Small intestine (tissue), 7 donors: ENCODE measurements at regions not wholly inside any gene's neighbourhood (a gene's known extent, or its start where the extent isn't known, plus 50 kb on each side); places are given as distances from the start of the nearest gene placed in this dataset.

Experiments used
- DNase-seq, 2 donors: peaks; one replicate each; pipeline versions ENCODE4 v3.0.0 to v3.0.0-alpha.2; 2013
- FAIRE-seq: peaks from 2 replicates; lab custom pipeline; 2012; peaks lifted over from hg19 to GRCh38; lab: Jason Lieb, UNC
- H3K27ac ChIP-seq, 3 donors: one replicate each; pipeline ENCODE4 v1.5.1; 2013; ENCODE audit warnings: low read length in 2 of 3, mild to moderate bottlenecking in 2 of 3, control low read depth in 1 of 3, inconsistent platforms in 1 of 3, low read depth in 1 of 3, moderate library complexity in 1 of 3
- H3K27me3 ChIP-seq, 3 donors: one replicate each; pipeline ENCODE4 v1.6.1; 2013; ENCODE audit warnings: low read length in 3 of 3, inconsistent platforms in 1 of 3; ENCODE audit not compliant: control insufficient read depth in 3 of 3, insufficient read depth in 3 of 3
- H3K36me3 ChIP-seq, 3 donors: one replicate each; pipeline ENCODE4 v1.6.1; 2013; ENCODE audit warnings: low read length in 3 of 3, inconsistent platforms in 1 of 3, low read depth in 1 of 3, mild to moderate bottlenecking in 1 of 3, moderate library complexity in 1 of 3; ENCODE audit not compliant: control insufficient read depth in 3 of 3, insufficient read depth in 2 of 3
- H3K4me1 ChIP-seq, 3 donors: one replicate each; pipeline ENCODE4 v1.6.1; 2013; ENCODE audit warnings: low read length in 2 of 3, inconsistent platforms in 1 of 3, low read depth in 1 of 3, mild to moderate bottlenecking in 1 of 3, moderate library complexity in 1 of 3; ENCODE audit not compliant: control insufficient read depth in 3 of 3, insufficient read depth in 2 of 3
- H3K4me3 ChIP-seq, 3 donors: one replicate each; pipeline ENCODE4 v1.5.1; 2013; ENCODE audit warnings: low read length in 3 of 3, control low read depth in 1 of 3, inconsistent platforms in 1 of 3, low read depth in 1 of 3, mild to moderate bottlenecking in 1 of 3, moderate library complexity in 1 of 3
- H3K9me3 ChIP-seq, 2 donors: one replicate each; pipeline ENCODE4 v1.6.1; 2013; ENCODE audit warnings: low read depth in 1 of 2, low read length in 1 of 2; ENCODE audit not compliant: control insufficient read depth in 2 of 2, insufficient read depth in 1 of 2
- WGBS, 3 donors: extraction: QIAGEN DNeasy Blood & Tissue Kit; methylation state at CpG; one replicate each; pipeline ENCODE4 v1.1.7; 2013; 5-methylcytosine and 5-hydroxymethylcytosine counted together
- donor health status: healthy with polysubstance abuse.
- donor health status: control.
- donor health status: control.
- donor health status: Bipolar disorder and iron deficiency.
- donor health status: healthy.

GRCh38 chr10:53713431-53713830 lies 940.8 kb upstream of the MBL2 start:
- Histone ChIP-seq H3K27me3 (no peaks in the 10 kb centered on the region), H3K36me3 (no peaks in the 10 kb centered on the region), H3K27ac (no peak overlapping the region), H3K4me1 (no peaks in the 10 kb centered on the region), H3K9me3 (no peaks in the 10 kb centered on the region), H3K4me3 (no peak overlapping the region)
- no peak for FAIRE-seq
- no peak for DNase-seq

- H3K27ac ChIP-seq = no peak overlapping the region
- WGBS, 3 donors = 72 to 90% (median 77%) methylated on average over 2 of the region's 2 CpGs
These were observed 929.9 kb upstream of the MBL2 start for GRCh38 chr10:53702489-53702888.

GRCh38 chr10:53701213-53701612 lies 928.6 kb upstream of the MBL2 start:
- H3K9me3 ChIP-seq = no peaks in the 10 kb centered on the region
- FAIRE-seq = no peak
- H3K36me3 ChIP-seq = no peaks in the 10 kb centered on the region
- no peaks in the 10 kb centered on the region for H3K27me3 ChIP-seq
- H3K4me3 ChIP-seq = no peak overlapping the region
- no peak for DNase-seq
- no peaks in the 10 kb centered on the region for H3K4me1 ChIP-seq
- no peak overlapping the region for H3K27ac ChIP-seq

More at GRCh38 chr10:53702489-53702888, 929.9 kb upstream of the MBL2 start:
- FAIRE-seq (no peak), DNase-seq (no peak)
- H3K9me3 ChIP-seq = no peaks in the 10 kb centered on the region
- no peak overlapping the region for H3K4me3 ChIP-seq
- H3K27me3 ChIP-seq = no peaks in the 10 kb centered on the region
- no peaks in the 10 kb centered on the region for H3K4me1 ChIP-seq
- H3K36me3 ChIP-seq = no peaks in the 10 kb centered on the region

GRCh38 chr10:53700278-53700677 lies 927.7 kb upstream of the MBL2 start:
- DNase-seq (no peak), FAIRE-seq (no peak)
- no peaks in the 10 kb centered on the region for H3K4me1 ChIP-seq
- no peaks in the 10 kb centered on the region for H3K27me3 ChIP-seq
- H3K27ac ChIP-seq = no peak overlapping the region
- no peaks in the 10 kb centered on the region for H3K36me3 ChIP-seq
- WGBS, 3 donors = 66 to 88% (median 80%) methylated on average over 6 of the region's 6 CpGs
- H3K9me3 ChIP-seq = no peaks in the 10 kb centered on the region
- no peak overlapping the region for H3K4me3 ChIP-seq

- Histone ChIP-seq H3K9me3 (no peaks in the 10 kb centered on the region), H3K27me3 (no peaks in the 10 kb centered on the region), H3K4me1 (no peaks in the 10 kb centered on the region), H3K36me3 (no peaks in the 10 kb centered on the region), H3K27ac (no peak overlapping the region), H3K4me3 (no peak overlapping the region)
- WGBS, 3 donors = 66 to 86% (median 81%) methylated on average over 3 of the region's 3 CpGs
- FAIRE-seq (no peak), DNase-seq (no peak)
These were observed 927.1 kb upstream of the MBL2 start for GRCh38 chr10:53699684-53700083.

GRCh38 chr10:53699231-53699630 lies 926.6 kb upstream of the MBL2 start:
- FAIRE-seq = no peak
- WGBS, 3 donors = 79 to 81% (median 80%) methylated on average over 5 of the region's 5 CpGs

GRCh38 chr10:53697038-53697437 lies 924.5 kb upstream of the MBL2 start:
- Histone ChIP-seq H3K36me3 (no peaks in the 10 kb centered on the region), H3K27me3 (no peaks in the 10 kb centered on the region), H3K4me3 (no peak overlapping the region), H3K9me3 (no peaks in the 10 kb centered on the region), H3K27ac (no peak overlapping the region), H3K4me1 (no peaks in the 10 kb centered on the region)
- DNase-seq (no peak), FAIRE-seq (no peak)
- WGBS, 3 donors = 47 to 49% (median 48%) methylated on average over 2 of the region's 2 CpGs

More at GRCh38 chr10:53699231-53699630, 926.6 kb upstream of the MBL2 start:
- no peak for DNase-seq
- H3K27ac ChIP-seq = no peak overlapping the region
- no peaks in the 10 kb centered on the region for H3K36me3 ChIP-seq
- H3K9me3 ChIP-seq = no peaks in the 10 kb centered on the region
- no peak overlapping the region for H3K4me3 ChIP-seq
- H3K4me1 ChIP-seq = no peaks in the 10 kb centered on the region
- H3K27me3 ChIP-seq = no peaks in the 10 kb centered on the region

GRCh38 chr10:53690524-53691240 lies 918.1 kb upstream of the MBL2 start:
- Histone ChIP-seq H3K27me3 (no peaks in the 10 kb centered on the region), H3K36me3 (no peaks in the 10 kb centered on the region), H3K9me3 (no peaks in the 10 kb centered on the region), H3K4me3 (no peak overlapping the region), H3K27ac (no peak overlapping the region), H3K4me1 (no peaks in the 10 kb centered on the region)
- no peak for DNase-seq
- WGBS, 3 donors = 28 to 49% (median 46%) methylated on average over 5 of the region's 5 CpGs
- FAIRE-seq = no peak

DNA sequence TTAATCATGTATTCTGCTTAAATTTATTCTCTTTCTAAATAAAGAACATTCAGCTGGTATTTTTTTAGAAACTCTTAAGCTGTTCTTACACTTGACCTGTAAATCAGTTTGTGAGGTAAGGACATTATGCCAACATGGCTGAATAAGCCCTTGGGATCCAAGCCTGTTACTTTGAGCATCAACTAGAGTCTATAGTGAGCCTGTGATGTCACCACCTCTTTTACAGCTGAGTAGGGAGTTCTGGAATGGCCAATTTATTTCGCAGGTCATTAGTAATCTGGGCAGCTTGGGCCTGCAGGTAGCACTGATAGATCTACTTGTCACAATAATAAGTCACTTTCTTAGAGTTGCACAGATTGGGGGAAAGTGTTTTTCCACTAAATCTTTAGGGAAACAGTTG lies 915.2 kb upstream of the MBL2 start:
- Histone ChIP-seq H3K36me3 (no peaks in the 10 kb centered on the region), H3K27me3 (no peaks in the 10 kb centered on the region), H3K4me1 (no peaks in the 10 kb centered on the region), H3K4me3 (no peak overlapping the region), H3K9me3 (no peaks in the 10 kb centered on the region), H3K27ac (no peak overlapping the region)
- no peak for DNase-seq
- FAIRE-seq = no peak
- WGBS, 3 donors = 67 to 80% (median 70%) methylated on average over 1 of the region's 1 CpG
